ENCODE measurements at regions not wholly inside any gene's neighbourhood (a gene's known extent, or its start where the extent isn't known, plus 50 kb on each side); places are given as distances from the start of the nearest gene placed in this dataset.

GRCh38 chrX:66098162-66098561, 58.3 kb upstream of the VSIG4 start:
- TF ChIP-seq EZH2 (IDR thresholded peaks at IDR 0.05; ENCODE audit: low read length, unreplicated experiment), result no peak
- TF ChIP-seq CTCF (conservative IDR thresholded peaks at IDR 0.05; ENCODE audit: low read depth, low read length), result no peak

Measured in PC-3 (cell line).